NB4 (cell line): ENCODE measurements at regions not wholly inside any gene's neighbourhood (a gene's known extent, or its start where the extent isn't known, plus 50 kb on each side); places are given as distances from the start of the nearest gene placed in this dataset.

ENCODE experiments used
- DNase-seq: peaks from one replicate; pipeline ENCODE4 v3.0.0; 2010; ENCODE audit warnings: low read depth
- H3K4me3 ChIP-seq: one replicate; pipeline ENCODE4 v1.5.1; 2011; ENCODE audit warnings: mild to moderate bottlenecking, low read depth, low read length, moderate library complexity
- MYC ChIP-seq: IDR thresholded peaks from 2 replicates; pipeline ENCODE4 v1.6.1; 2011; ENCODE audit warnings: low read depth, low read length
- POLR2A ChIP-seq: IDR thresholded peaks from 2 replicates; pipeline ENCODE4 v1.6.1; 2011; ENCODE audit warnings: mild to moderate bottlenecking; ENCODE audit not compliant: insufficient read length; ENCODE audit errors: extremely low read depth
- TF ChIP-seq, protein P1 (sequence below): IDR thresholded peaks from one replicate; pipeline ENCODE4 v1.5.1; 2012; ENCODE audit warnings: low read depth, low read length
- TF ChIP-seq, protein P2 (sequence below): IDR thresholded peaks from 2 replicates; pipeline ENCODE4 v1.6.1; 2011; ENCODE audit warnings: low read depth, low read length

DNA sequence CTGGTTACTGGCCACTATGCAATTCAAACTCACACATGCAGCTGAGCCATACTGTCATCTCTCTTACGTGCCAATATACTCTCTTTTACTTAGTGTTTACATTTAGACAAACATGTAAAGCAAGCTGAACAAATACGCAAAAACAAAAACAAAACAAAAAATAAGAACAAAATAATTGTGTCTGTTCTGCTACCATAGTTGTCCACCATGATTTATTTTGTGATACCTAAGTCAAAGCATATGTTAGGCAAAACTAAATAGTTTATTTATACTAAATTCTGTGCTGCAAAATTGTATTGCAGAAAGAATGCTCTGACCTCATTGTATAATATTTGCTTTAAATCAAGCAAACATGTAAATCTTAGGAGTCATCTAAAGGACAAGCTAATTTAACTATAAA is 943.2 kb upstream of the AGA start:
- DNase-seq: no peak
- no peak overlapping the region for H3K4me3 ChIP-seq
- TF ChIP-seq, protein P1, sequence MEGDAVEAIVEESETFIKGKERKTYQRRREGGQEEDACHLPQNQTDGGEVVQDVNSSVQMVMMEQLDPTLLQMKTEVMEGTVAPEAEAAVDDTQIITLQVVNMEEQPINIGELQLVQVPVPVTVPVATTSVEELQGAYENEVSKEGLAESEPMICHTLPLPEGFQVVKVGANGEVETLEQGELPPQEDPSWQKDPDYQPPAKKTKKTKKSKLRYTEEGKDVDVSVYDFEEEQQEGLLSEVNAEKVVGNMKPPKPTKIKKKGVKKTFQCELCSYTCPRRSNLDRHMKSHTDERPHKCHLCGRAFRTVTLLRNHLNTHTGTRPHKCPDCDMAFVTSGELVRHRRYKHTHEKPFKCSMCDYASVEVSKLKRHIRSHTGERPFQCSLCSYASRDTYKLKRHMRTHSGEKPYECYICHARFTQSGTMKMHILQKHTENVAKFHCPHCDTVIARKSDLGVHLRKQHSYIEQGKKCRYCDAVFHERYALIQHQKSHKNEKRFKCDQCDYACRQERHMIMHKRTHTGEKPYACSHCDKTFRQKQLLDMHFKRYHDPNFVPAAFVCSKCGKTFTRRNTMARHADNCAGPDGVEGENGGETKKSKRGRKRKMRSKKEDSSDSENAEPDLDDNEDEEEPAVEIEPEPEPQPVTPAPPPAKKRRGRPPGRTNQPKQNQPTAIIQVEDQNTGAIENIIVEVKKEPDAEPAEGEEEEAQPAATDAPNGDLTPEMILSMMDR: no peak
- TF ChIP-seq, protein P2, sequence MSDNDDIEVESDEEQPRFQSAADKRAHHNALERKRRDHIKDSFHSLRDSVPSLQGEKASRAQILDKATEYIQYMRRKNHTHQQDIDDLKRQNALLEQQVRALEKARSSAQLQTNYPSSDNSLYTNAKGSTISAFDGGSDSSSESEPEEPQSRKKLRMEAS: no peak
- TF ChIP-seq POLR2A (no peak), MYC (no peak)

DNA sequence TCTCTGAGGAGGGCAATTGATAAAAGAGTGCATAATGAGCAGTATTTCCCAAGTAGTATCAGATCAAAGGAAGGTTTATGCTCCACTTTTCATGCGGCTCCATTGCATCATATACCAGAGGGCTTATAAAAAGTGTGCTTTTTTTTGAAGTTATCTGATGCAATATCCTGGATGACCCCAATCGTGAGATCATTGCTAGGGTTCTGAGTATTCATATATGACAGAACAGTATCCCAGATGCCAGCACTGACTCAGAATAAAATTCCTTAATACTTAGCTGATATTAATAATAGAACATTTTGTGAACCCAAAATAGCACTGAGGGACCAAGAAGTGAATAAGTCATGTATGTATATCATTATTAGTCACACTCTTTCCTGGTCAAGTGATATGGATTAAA is 945.5 kb upstream of the AGA start:
- peak; percentile 5 for DNase-seq
- TF ChIP-seq POLR2A (no peak), MYC (no peak)
- TF ChIP-seq, protein P2: no peak
- TF ChIP-seq, protein P1: no peak
- no peak overlapping the region for H3K4me3 ChIP-seq

DNA sequence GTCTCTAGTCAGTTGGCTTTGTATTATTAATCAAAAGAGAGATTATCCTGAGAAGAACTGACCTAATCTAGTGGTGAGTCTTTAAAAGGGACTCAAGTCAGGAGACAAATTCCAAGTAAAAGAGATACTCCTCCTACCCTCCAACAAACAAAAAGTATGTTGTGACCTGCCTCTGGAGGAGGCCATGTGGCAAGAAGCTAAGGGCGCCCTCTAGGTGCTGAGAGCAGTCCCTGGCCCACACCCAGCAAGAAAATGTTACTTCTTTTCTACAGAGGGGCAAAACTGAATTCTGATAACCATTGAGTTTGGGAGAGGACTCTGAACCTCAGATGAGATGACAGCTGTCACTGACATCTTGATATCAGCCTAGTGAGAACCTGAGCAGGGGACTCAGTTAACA is 953.6 kb upstream of the AGA start:
- no peak overlapping the region for H3K4me3 ChIP-seq
- TF ChIP-seq POLR2A (no peak), MYC (no peak)
- TF ChIP-seq, protein P1: peak; percentile 36
- TF ChIP-seq, protein P2: no peak
- peak; percentile 23 for DNase-seq

DNA sequence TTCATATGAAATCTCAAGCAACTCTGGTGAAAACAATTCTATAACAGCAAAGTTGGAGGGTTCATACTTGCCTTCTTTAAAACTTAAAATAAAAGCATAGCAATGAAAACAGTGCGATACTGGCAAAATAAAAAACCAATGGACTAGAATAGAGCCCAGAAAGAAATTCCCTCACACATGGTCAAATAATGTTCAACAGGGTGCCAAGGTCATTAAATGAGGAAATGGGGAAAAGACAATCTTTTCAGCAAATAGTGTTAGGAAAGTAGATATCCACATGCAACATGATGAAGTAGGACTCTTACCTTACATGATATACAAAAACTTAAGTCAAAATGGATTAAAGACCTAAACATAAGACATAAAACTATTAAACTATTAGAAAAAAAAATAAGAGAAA is 970.2 kb upstream of the AGA start:
- no peak for TF ChIP-seq MYC
- TF ChIP-seq POLR2A: no peak
- TF ChIP-seq, protein P1: no peak
- TF ChIP-seq, protein P2: no peak
- no peak overlapping the region for H3K4me3 ChIP-seq
- DNase-seq: no peak

DNA sequence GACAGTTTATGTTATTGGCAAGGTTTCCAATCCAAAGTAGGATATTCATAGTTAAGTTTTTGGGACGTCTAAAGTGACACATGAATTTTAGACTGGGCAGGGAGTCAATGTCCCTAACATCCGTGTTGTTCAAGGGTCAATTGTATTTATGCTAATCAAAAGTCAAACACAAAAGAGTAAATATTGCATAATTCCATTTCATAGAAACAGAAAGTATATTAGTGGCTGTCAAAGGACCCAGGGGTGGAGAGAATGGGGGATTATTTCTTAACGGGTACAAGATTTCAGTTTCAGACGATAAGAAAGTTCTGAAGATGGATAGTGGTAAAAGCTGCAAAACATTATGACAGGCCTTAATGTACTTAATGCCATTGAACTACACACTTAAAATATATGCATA is 971.8 kb upstream of the AGA start:
- no peak for DNase-seq
- no peak for TF ChIP-seq MYC
- TF ChIP-seq, protein P1: no peak
- TF ChIP-seq, protein P2: no peak
- TF ChIP-seq POLR2A: no peak
- H3K4me3 ChIP-seq: no peak overlapping the region

DNA sequence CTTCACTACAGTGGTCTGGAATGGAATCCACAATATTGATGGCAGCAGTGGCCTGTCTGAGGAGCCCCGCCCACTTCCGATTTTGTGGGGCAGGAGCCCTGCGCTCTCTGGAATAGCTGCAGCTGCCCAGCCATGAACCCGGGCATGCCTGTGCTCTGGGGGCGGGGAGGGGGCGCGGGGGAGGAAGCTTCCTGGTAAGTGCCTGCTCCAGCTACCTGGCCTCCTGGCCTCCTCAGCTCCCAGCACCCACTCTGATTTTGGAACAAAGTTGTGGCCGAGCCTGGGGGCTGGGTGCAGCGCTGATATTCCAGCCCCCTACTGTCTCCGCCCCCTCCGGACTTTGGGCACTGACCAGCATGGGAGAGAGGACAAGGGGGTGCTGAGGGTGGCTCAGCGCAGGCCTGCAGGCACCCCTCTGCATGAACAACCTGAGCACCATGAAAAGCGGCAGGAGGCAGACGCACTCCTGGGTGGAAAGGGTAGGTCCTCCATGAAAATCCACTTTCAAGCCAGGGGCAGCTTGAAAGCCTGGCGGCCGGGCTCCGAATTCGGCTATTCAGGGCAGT is 972.7 kb upstream of the AGA start:
- TF ChIP-seq, protein P2: no peak
- TF ChIP-seq MYC: no peak
- TF ChIP-seq, protein P1: no peak
- no peak for TF ChIP-seq POLR2A
- no peak overlapping the region for H3K4me3 ChIP-seq
- DNase-seq: no peak
